ENCODE measurements at regions not wholly inside any gene's neighbourhood (a gene's known extent, or its start where the extent isn't known, plus 50 kb on each side); places are given as distances from the start of the nearest gene placed in this dataset.

DNA sequence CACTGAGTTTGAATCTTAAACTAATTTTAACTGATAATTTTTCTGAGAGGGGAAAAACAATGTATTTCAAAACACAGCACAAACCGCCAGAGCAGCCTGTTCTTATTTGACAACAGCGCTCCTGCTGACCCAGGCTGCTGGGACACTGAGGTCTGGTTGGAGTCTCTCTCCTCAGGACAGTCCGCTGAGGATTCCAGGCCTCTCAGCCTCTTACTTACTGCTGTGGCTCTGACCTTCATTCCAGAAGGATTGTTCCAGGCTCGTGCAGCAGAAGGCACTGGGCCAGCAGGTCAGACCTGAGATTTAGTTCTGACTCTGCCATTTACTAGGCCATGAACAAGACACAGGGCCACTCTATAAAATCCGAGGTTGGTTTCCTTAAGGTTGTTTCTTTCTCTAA is 393.6 kb downstream of the TDRD3 start:
- no peak for DNase-seq (ENCODE audit: low read depth, low spot score)

DNA sequence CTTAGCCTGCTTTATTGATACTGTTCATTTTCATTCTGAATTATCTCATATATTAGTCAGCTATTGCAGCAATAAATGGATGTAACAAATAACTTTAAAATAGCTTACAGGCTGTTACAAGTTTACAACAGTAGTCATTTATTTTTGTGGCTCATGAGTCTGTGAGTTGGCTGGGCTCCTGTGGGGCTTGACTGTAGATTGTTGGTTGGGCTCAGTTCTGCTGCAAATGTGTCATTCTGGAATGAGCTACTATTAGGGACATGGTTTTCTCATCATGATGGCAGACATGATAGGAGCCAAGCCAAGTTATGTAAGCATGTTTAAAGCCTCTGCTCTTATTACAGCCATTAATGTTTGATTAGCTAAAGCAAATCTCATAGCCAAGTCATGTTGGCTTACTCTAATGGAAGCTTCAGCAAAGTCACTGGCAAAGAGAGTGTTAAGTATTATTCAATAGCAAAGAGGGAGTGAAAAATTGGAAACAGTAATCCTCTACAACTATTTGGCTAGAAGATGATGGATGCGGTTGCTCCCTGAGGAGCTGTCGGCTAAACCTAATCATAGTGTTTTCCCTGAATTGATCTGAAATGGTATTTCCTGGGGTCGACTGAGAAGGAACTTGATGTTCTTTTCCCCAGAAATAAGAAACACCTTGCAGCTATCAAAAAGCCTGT is 391.3 kb downstream of the TDRD3 start:
- no peak for DNase-seq (ENCODE audit: low read depth, low spot score)

DNA sequence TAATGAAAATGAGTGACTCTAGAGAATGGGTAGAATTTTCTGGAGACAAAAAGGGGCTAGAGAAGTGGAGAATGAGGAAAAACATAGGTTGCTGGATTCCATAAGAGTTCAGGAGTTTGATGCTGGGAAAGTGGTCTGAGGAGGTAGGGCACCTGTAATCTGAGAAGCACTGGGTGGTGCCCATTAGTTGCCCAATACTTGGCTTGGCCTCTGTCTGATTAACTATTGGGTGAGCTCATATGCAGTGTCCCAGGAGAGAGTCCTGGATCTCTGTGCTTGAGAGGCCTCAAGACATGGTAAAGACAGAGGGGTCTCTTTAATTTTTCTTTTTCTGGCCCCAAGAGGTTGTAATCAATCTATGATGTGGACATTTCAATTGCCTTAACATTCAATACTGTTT is 390.1 kb downstream of the TDRD3 start:
- DNase-seq (ENCODE audit: low read depth, low spot score), result no peak

DNA sequence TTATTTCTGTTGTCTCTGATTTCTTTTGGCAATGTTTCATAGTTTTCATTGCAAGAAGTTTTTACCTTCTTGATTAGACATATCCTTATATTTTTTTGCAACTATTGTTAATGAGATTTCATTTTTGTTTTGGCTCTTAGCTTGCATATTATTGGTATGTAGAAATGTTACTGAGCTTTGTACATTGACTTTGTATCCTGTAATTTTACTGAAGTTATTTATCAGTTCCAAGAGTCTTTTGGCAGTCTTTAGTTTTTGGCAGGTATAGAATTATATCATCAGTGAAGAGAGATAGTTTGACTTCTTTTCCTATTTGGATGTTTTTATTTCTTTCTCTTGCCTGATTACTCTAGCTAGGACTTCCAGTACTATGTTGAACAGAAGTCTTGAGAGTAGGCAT is 375.7 kb downstream of the TDRD3 start:
- DNase-seq (ENCODE audit: low read depth, low spot score), result no peak

DNA sequence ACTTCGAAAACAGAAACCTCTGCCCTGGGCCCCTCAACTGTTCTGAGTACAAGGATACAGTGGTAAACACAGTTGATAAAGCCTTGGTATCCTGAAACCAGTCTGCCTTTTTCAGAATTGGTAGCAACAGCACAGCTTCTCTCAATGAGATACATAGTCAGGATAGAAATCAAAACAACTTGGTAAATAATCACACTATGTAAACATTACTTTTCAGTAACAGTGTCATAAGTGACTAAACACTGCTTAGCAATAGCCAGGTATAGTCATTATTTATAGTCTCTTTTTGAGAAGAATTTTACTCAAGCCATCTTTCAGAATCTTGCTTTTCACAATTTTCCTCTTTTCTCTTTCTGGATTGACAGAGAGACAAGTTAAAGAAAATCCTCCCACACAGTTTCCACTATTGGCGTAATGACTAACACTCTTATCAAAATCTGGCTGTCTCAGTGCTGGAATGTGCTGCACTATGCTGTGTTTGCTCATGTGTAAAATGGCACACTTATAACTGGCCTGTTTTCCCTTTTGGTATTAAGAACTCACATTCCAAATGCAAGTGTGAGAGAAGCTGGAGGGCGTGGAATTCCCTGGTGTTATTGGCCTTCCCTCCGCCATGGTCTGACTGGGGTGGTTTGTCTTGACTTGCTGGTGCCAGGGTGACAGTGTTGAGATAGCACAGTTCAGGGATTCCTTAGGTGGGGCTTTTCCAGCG is 368.8 kb downstream of the TDRD3 start:
- no peak for DNase-seq (ENCODE audit: low read depth, low spot score)

DNA sequence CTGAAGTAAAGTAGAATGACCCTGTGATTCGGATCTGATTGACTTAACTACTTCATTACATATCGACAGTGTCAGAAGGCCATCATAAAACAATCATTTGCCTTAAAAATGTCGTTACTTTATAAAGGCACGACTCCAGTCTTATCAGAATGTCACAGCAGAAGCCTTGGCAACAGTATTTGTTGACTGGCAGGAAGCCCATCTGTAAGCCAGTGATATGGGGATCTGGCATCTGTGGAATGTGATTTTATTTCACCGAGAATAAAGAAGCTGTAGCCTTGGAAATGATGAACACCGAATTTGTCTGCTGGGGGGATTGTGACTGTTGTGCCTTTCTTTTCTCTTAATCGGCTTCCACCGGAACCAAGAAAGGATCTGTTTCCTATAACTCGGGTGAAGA is 362.5 kb downstream of the TDRD3 start:
- peak; percentile 17 for DNase-seq (ENCODE audit: low read depth, low spot score)

DNA sequence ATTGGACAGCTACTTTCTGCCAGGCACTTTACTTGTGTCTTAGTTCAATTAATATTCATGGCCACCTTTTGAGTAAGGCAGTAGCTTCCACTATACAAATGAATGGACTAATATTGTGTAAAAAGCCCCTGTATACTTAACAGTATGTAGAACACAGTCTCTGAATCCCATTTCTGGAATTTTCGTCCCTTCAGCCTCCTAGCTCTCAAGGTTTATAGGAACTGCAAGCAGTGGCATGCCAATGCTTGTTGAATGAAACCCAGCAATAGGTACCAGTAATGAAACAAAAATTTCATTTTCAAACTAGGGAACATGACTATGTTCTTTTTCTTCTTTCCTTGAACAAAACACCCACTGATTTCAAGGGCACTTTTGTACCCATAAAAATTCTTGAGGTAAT is 361.6 kb downstream of the TDRD3 start:
- DNase-seq (ENCODE audit: low read depth, low spot score), result no peak

DNA sequence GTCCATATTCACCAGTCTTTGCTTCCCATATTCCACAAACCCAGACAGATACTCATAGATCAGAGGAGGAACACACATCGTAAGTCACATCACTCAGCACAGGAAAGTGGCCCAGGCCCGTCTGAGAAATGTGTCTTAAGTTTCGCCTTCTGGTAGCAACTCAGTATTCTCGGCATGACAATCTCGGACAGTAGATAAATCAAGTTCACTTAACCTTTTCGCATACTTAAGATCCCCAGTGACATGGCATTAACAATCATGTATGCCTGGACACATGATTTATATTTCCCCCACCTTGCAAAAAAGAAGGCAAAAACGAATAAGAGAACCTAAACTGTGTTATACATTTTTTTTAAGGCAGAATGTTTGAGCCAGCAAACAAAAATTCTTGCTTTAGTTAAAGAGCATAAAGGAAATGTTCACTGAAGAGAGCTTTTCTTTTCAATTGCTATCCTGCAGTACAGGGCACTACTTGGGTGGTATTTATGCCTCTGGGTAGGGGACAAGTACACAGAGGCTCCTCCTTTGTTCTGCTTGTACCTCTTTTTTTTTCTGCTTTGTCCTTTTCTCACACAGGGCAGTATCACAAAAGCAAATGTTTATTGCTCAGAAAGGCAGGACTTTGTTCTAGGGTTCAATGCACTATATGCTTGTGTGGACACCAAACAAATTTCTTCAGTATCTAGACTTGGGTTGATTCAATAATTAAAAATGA is 360.6 kb downstream of the TDRD3 start:
- DNase-seq (ENCODE audit: low read depth, low spot score), result no peak

DNA sequence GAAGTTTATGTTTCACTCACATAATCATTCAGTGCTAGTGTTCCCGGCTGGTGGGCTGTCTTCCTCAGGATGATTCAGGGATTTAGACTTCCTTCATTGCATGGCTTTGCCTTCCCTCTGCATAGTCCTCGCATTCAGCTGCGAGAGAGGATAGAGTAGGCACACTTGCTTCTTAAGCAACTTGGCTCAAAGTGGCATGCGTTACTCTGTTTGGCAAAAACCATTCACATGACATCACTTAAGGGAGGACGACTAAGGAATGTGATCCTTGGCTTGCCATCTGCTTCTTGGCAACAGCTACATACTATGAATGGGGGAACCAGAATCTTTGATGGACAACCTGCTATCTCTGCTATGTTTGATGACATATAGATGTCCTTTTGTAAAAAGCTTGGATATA is 359.3 kb downstream of the TDRD3 start:
- DNase-seq (ENCODE audit: low read depth, low spot score), result no peak

DNA sequence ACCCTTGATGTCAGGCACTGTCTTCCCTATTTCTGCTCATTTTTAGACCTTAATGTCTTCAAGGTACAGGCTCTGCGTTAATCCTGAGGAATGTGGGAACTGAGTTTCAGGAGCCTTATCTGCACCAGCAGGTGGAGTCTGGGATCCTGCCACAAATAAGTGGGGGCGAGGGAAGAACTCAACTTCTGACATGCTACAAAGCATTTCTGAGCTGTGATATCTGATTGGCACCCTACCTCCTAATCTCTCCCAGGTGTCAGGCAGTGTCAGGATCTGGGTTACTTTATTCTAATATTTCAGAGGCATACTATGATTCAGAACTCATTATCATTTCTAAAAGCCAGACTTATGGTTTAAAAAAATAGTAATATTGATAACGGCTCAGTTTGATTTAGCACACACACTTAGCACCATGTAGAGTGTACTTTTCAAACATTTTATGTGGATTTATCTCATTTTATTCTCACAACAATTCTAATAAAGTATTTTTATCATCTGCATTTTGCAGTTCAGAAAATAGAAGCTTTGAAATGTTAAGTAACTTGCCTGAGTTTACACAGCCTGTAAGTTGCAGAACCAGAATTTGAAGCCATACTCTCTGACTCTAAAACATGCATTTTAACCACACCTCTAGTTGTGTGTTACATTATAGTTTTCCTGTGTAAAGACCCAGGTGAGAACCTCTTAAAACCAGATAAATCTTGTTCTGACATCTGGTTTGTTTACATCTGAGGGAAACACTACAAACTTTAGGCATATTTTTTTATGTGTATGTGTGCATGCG is 358.6 kb downstream of the TDRD3 start:
- no peak for DNase-seq (ENCODE audit: low read depth, low spot score)

DNA sequence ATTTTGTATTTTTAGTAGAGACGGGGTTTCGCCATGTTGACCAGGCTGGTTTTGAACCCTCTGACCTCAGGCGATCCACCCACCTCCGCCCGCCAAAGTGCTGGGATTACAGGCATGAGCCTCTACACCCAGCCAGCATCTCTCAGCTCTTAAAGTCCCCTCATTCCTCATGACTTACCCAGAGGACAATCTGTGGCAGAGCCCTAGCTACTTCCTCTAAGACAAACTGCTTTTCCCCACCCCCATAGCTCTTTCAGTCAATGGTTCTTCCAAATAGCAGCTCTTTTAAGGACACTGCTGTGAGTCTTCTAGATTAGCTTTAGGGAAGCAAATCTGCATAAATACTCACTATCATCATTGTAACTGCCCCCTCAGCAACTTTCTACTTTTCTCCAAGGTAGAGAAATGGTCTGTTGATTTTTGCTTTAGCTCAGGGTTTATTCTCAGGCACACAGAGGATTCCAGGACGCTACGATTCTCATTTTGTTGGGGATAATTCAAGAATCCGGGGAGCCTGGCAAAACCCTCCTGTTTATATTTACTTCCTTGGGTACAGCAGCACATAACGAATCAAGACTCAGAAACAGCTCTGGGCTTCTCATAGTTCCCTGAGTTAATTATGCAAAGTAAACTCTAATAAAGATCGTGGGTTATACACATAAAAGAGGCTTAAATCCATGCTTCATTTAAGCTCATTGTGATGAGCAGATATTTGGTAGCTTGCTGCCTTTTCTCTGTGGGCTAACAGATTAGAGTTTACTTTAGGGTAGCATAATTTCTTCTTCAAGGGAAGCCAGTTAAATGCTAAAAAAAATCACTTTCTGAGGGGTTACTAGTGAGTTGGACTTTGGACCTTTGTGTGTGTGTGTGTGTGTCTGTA is 357.4 kb downstream of the TDRD3 start:
- DNase-seq (ENCODE audit: low read depth, low spot score), result no peak

DNA sequence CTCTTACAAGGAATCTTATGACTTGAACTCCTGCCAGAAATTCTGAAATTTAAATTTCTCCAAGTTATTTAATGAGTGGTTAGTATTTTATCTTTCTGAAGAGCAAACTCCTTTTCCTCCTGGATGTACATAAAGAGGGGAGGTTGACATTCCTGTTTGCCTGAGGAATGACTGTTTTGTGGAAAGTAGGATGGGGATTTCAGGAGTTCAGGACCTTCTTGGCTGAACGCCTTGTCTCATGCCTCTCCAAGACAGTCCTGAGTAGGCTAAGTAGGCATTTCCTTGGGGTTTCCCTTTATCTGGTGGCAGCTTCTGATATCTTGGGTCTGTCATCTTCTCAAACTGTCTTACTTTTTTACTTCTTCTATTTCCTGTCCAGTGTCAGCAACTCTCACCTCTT is 356.6 kb downstream of the TDRD3 start:
- DNase-seq (ENCODE audit: low read depth, low spot score), result no peak

DNA sequence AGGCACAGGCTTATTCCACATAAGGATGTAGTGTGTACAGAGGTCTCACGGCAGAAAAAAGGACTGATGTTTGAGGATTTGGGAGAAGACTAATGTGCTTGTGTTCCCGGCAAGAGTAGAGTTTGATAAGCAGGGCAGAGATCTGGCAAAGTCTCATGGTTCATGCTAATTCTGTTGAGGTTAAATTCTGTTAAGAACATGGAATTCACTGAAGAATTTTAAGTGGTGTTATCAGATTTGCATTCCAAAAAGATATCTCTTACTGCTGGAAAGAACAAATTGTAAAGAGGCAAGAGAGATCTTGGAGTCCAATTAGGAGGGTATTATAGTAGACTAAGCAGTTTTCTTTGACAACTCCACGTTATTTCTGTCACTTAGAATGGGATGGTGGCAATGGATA is 348.3 kb downstream of the TDRD3 start:
- DNase-seq (ENCODE audit: low read depth, low spot score), result no peak

DNA sequence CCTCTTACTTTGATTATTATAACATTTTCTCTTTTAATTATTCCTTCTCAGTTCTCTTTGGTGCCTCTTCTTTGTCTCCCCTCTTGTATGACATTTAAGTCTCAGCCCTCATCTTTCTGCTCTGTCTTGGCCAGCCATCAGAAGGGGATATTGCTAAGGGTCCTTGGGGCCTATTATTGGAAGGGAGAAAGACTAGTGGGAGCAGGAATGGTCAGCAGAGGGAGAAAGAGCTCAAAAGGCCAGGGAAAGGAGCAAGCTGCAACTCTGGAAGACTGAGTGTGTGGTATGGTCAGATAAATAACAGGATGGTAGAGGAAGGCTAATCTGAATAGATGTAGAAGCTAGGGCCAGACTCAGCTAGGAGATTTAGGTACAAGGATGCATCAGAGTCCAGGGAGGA is 336.9 kb downstream of the TDRD3 start:
- no peak for DNase-seq (ENCODE audit: low read depth, low spot score)

DNA sequence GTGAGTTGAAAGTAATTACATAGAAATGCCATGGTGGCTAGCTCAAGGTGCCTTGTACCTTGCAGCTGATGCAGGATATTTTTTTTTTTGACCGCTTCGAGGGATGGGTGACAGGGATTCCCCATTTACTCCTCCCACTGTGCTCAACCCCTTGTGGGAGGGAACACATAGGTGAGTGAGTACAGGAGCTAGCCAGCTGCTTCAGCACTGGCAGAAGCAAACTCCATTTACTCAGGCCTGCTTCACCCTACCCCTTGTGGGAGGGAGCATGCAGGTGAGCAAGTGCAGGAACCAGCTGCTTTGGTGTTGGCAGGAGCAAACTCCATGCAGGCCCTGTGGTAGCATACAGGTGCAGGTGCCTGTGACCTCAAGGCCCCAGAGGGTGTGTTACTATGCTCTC is 330.1 kb downstream of the TDRD3 start:
- DNase-seq (ENCODE audit: low read depth, low spot score), result no peak

DNA sequence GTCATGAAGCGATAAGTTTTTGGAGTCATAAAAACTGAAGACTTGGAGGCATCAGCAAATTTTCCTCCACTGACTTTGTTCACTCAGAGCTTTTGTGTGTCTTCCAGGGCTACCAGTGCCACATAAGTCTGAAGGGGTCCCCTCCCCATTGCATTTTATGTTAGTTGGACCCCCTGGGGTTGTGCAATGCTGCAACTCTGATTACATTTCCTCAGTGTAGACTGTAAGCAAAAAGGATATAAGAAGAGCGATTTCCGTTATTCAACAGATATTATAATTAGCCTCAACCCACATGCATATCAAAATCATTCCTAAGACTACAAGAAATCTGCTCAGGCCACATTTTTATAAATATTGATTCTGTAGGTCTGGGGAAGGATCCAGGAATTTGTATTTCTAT is 324.0 kb downstream of the TDRD3 start:
- no peak for DNase-seq (ENCODE audit: low read depth, low spot score)

DNA sequence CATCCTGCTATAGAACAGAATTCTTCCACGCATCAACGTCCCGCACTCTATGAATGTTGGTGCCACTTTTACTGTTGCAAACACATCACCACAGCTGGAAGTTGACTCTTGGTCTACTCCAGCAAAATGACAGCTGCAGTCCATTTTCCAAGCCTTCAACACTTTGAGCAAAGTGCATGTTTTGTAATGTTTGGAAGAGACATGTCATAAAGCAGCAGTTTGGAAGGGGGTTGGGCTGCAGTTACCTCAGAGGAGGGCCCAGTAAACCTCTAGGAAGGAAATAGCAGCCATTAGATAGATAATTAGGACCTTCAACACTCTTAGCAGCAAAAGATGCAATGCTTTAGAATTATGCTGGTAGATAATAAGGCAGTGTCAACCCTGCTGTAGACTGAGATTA is 323.6 kb downstream of the TDRD3 start:
- DNase-seq (ENCODE audit: low read depth, low spot score), result no peak

DNA sequence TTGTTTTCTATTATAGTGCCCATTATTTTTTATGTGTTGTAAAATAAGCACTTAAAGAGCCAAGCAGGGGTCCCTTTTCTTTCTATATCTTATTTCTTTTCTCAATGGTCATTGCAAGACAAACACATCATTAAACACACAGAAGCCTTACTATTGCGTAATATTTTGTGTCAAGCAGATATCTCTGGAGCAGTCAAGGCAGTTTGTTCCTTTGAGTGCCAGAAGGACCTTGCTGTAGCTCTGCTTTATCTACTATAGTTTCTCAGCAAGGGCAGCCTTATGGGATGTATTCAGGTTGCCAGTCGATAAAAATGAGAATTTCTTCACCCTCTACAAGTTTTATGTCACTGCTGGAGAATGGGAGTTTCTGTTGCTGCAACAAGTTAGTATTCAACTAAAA is 319.3 kb downstream of the TDRD3 start:
- DNase-seq (ENCODE audit: low read depth, low spot score), result no peak

DNA sequence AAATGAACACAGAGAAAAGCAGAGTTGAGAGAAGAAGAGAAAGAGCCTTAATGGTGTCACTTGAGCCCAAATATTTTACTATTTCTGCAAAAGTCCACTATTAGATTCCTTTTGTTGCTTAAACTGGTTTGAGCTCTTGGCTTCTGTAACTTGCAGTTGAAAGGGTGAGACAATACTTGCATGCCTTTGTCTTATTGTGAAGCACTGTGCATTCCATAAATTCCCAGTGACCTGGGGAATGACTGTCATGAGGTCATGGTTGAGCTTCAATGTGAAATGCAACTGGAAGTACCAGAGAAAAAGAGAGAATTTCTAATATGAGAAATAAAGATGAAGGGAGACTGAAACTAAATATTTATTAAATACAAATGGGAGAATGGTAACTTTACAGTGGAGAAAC is 310.9 kb downstream of the TDRD3 start:
- DNase-seq (ENCODE audit: low read depth, low spot score), result no peak

DNA sequence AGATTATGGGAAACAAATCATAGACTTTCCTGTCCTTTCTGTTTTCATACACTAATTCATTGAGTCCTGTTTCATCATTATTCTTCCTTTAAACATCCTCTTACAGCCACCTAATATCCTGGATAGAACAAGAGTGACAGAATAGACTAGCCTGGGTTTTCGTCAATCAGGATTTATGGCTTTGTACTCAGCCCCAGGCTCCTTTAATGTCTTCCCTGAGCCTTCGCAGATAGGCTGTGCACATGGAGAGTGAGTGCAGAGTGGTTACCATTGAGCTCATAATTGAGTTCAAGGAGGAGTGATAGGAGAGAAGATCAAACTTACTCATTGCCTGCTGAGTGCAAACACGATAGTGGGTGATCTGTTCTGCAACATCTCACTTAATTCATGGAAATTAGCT is 304.9 kb downstream of the TDRD3 start:
- no peak for DNase-seq (ENCODE audit: low read depth, low spot score)

DNA sequence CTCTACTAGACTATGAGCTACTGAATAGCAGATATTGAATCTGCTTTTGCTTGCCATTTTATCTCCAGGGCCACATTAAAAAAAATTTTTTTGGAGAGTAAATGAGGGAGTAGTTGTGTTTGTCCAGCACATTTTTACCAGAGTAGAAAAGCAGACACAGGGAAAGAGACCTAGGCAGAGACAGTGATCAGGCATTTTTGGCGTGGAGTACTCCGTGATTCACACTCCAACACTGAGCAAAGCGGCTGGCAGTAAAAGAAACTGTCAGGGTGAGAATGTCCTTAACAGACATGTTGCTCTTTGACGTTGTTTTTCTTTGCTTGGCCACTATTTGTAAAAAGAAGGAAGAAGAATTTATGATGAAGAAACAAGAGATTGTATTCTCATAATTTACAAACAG is 304.0 kb downstream of the TDRD3 start:
- DNase-seq (ENCODE audit: low read depth, low spot score), result no peak

Measured in pulmonary artery endothelial cell (primary cell).